Lower lobe of right lung (tissue), 2 donors: ENCODE measurements at regions not wholly inside any gene's neighbourhood (a gene's known extent, or its start where the extent isn't known, plus 50 kb on each side); places are given as distances from the start of the nearest gene placed in this dataset.

Source experiments
- ATAC-seq, 2 donors: fragments of 200-7000 bp; cut with Tn5 transposase; one replicate each; pipeline ENCODE4 v1.9.1; 2020 to 2022; ENCODE audit warnings: mild to moderate bottlenecking in 2 of 2, moderate library complexity in 2 of 2
- DNase-seq: peaks from one replicate; pipeline ENCODE4 v3.0.0-alpha.2; 2020
- H3K27ac ChIP-seq: fragments of 200-600 bp; one replicate; pipeline ENCODE4 v1.8.0; 2022
- H3K27me3 ChIP-seq: fragments of 200-600 bp; one replicate; pipeline ENCODE4 v1.8.0; 2022; ENCODE audit warnings: low read depth
- H3K36me3 ChIP-seq: fragments of 200-600 bp; one replicate; pipeline ENCODE4 v1.8.0; 2022; ENCODE audit warnings: mild to moderate bottlenecking
- H3K4me1 ChIP-seq: fragments of 200-600 bp; one replicate; pipeline ENCODE4 v1.8.0; 2022
- H3K4me3 ChIP-seq: fragments of 200-600 bp; one replicate; pipeline ENCODE4 v1.8.0; 2022; ENCODE audit warnings: mild to moderate bottlenecking
- H3K9me3 ChIP-seq: fragments of 200-600 bp; one replicate; pipeline ENCODE4 v1.8.0; 2022
- CTCF ChIP-seq: fragments of 200-600 bp; IDR thresholded peaks from one replicate; pipeline ENCODE4 v1.8.0; 2022; ENCODE audit warnings: antibody characterized with exemption, mild to moderate bottlenecking
- intact Hi-C: fragments of 100-400 bp; cut with DNase I; formaldehyde crosslinking; loops from one replicate; pipeline ENCODE4 v1.11.0; 2022
- donor health status: DM: no; HTN: yes; CAD: no; lungs with severe emphysema.

GRCh38 chr1:189424746-189425331, 1052.8 kb downstream of the BRINP3 start:
- Histone ChIP-seq H3K4me3 (no peak overlapping the region), H3K4me1 (no peaks in the 10 kb centered on the region), H3K27ac (no peak overlapping the region), H3K27me3 (no peaks in the 10 kb centered on the region), H3K9me3 (no peaks in the 10 kb centered on the region), H3K36me3 (no peaks in the 10 kb centered on the region)
- intact Hi-C loops = no loop called here
- no peak for DNase-seq
- no peak for TF ChIP-seq CTCF
- ATAC-seq = no peak

- ATAC-seq (no peak), DNase-seq (no peak)
- no peaks in the 10 kb centered on the region for H3K4me1 ChIP-seq
- H3K36me3 ChIP-seq = no peaks in the 10 kb centered on the region
- intact Hi-C loops = no loop called here
- no peak overlapping the region for H3K4me3 ChIP-seq
- peak; percentile 34 for TF ChIP-seq CTCF
- no peaks in the 10 kb centered on the region for H3K9me3 ChIP-seq
- no peaks in the 10 kb centered on the region for H3K27me3 ChIP-seq
- no peak overlapping the region for H3K27ac ChIP-seq
These were observed 1048.1 kb downstream of the BRINP3 start for GRCh38 chr1:189429610-189430009.

- intact Hi-C loops = no loop called here
- no peak for TF ChIP-seq CTCF
These were observed 1046.2 kb downstream of the BRINP3 start for GRCh38 chr1:189431447-189431846.

GRCh38 chr1:189432753-189433152, 1044.9 kb downstream of the BRINP3 start:
- no peaks in the 10 kb centered on the region for H3K4me1 ChIP-seq
- no peaks in the 10 kb centered on the region for H3K36me3 ChIP-seq
- no peak overlapping the region for H3K4me3 ChIP-seq
- DNase-seq (no peak), ATAC-seq (no peak)
- TF ChIP-seq CTCF = no peak
- intact Hi-C loops = no loop called here
- no peak overlapping the region for H3K27ac ChIP-seq
- H3K27me3 ChIP-seq = no peaks in the 10 kb centered on the region
- no peaks in the 10 kb centered on the region for H3K9me3 ChIP-seq

More at GRCh38 chr1:189431447-189431846, 1046.2 kb downstream of the BRINP3 start:
- H3K4me3 ChIP-seq = no peak overlapping the region
- H3K27me3 ChIP-seq = no peaks in the 10 kb centered on the region
- DNase-seq (no peak), ATAC-seq (no peak)
- no peak overlapping the region for H3K27ac ChIP-seq
- no peaks in the 10 kb centered on the region for H3K36me3 ChIP-seq
- no peaks in the 10 kb centered on the region for H3K4me1 ChIP-seq
- no peaks in the 10 kb centered on the region for H3K9me3 ChIP-seq

GRCh38 chr1:189434461-189434860, 1043.2 kb downstream of the BRINP3 start:
- Histone ChIP-seq H3K9me3 (no peaks in the 10 kb centered on the region), H3K36me3 (no peaks in the 10 kb centered on the region), H3K27ac (no peak overlapping the region), H3K4me1 (no peaks in the 10 kb centered on the region), H3K27me3 (no peaks in the 10 kb centered on the region), H3K4me3 (no peak overlapping the region)
- ATAC-seq = no peak
- no peak for TF ChIP-seq CTCF
- intact Hi-C loops = no loop called here
- no peak for DNase-seq
